GM18519 (cell line): ENCODE measurements at regions not wholly inside any gene's neighbourhood (a gene's known extent, or its start where the extent isn't known, plus 50 kb on each side); places are given as distances from the start of the nearest gene placed in this dataset.

Experiments used
- ATAC-seq: cut with Tn5 transposase; IDR thresholded peaks from one replicate; pipeline ENCODE4 v1.9.1; 2021; ENCODE audit warnings: mild to moderate bottlenecking, moderate library complexity; ENCODE audit not compliant: unreplicated experiment, low FRiP score

GRCh38 chr7:18081617-18082016 lies 54.0 kb upstream of the PRPS1L1 start:
- ATAC-seq, result no peak

- no peak for ATAC-seq
These were observed 54.5 kb upstream of the PRPS1L1 start for GRCh38 chr7:18082169-18082568.

GRCh38 chr7:18086165-18087025 lies 58.7 kb upstream of the PRPS1L1 start:
- no peak for ATAC-seq

GRCh38 chr7:18087026-18087686 lies 59.5 kb upstream of the PRPS1L1 start:
- ATAC-seq, result no peak

GRCh38 chr7:18087687-18088078 lies 60.0 kb upstream of the PRPS1L1 start:
- ATAC-seq, result no peak

GRCh38 chr7:18096087-18096486 lies 68.4 kb upstream of the PRPS1L1 start:
- ATAC-seq, result no peak

GRCh38 chr7:18102576-18102975 lies 74.9 kb upstream of the PRPS1L1 start:
- ATAC-seq, result no peak

GRCh38 chr7:18103436-18104218 lies 76.0 kb upstream of the PRPS1L1 start:
- no peak for ATAC-seq

GRCh38 chr7:18109762-18110161 lies 82.1 kb upstream of the PRPS1L1 start:
- ATAC-seq, result no peak

GRCh38 chr7:18116661-18117060 lies 89.0 kb upstream of the PRPS1L1 start:
- no peak for ATAC-seq

- ATAC-seq, result no peak
These were observed 89.8 kb upstream of the PRPS1L1 start for GRCh38 chr7:18117482-18117881.

- no peak for ATAC-seq
These were observed 92.3 kb upstream of the PRPS1L1 start for GRCh38 chr7:18119985-18120384.

- no peak for ATAC-seq
These were observed 96.0 kb upstream of the PRPS1L1 start for GRCh38 chr7:18123508-18124239.

GRCh38 chr7:18125476-18125875 lies 97.8 kb upstream of the PRPS1L1 start:
- ATAC-seq, result no peak

GRCh38 chr7:18126281-18126680 lies 98.6 kb upstream of the PRPS1L1 start:
- ATAC-seq, result no peak

GRCh38 chr7:18128846-18129245 lies 101.2 kb upstream of the PRPS1L1 start:
- ATAC-seq, result no peak

GRCh38 chr7:18132811-18133210 lies 105.2 kb upstream of the PRPS1L1 start:
- ATAC-seq, result no peak

GRCh38 chr7:18133921-18134320 lies 106.3 kb upstream of the PRPS1L1 start:
- no peak for ATAC-seq

GRCh38 chr7:18140943-18141342 lies 113.3 kb upstream of the PRPS1L1 start:
- ATAC-seq, result no peak

GRCh38 chr7:18144166-18144565 lies 116.5 kb upstream of the PRPS1L1 start:
- ATAC-seq, result no peak

- no peak for ATAC-seq
These were observed 117.5 kb upstream of the PRPS1L1 start for GRCh38 chr7:18145160-18145559.
